Stimulated activated CD8-positive, alpha-beta memory T cell treated with anti-CD3 and anti-CD28 coated beads, Interleukin-4, amount 100 ng/mL, for 24 hours (primary cell): ENCODE measurements at regions not wholly inside any gene's neighbourhood (a gene's known extent, or its start where the extent isn't known, plus 50 kb on each side); places are given as distances from the start of the nearest gene placed in this dataset.
A peak's percentile ranks its signal among the peaks of the same experiment; 100 is the strongest.
"Not testable (repeated sequence)": the region's sequence is repeated elsewhere in the genome, so short reads cannot be mapped to it uniquely, and the experiment has no call there.

Experiments used
- DNase-seq: peaks from one replicate; pipeline ENCODE4 v3.0.0-alpha.2; 2020; ENCODE audit warnings: low read depth

- DNase-seq, result no peak
These were observed 257.4 kb upstream of the USP25 start for GRCh38 chr21:15472108-15473040.

GRCh38 chr21:15477773-15478172 lies 252.0 kb upstream of the USP25 start:
- DNase-seq, result not testable (repeated sequence)

GRCh38 chr21:15480160-15480559 lies 249.6 kb upstream of the USP25 start:
- DNase-seq, result no peak

GRCh38 chr21:15483138-15483780 lies 246.5 kb upstream of the USP25 start:
- DNase-seq, result peak; percentile 69

GRCh38 chr21:15486460-15487195 lies 243.2 kb upstream of the USP25 start:
- DNase-seq, result no peak

GRCh38 chr21:15487196-15487550 lies 242.6 kb upstream of the USP25 start:
- no peak for DNase-seq

- no peak for DNase-seq
These were observed 238.7 kb upstream of the USP25 start for GRCh38 chr21:15491100-15491499.

- no peak for DNase-seq
These were observed 236.1 kb upstream of the USP25 start for GRCh38 chr21:15493646-15494045.

GRCh38 chr21:15494481-15494880 lies 235.3 kb upstream of the USP25 start:
- DNase-seq, result no peak

- no peak for DNase-seq
These were observed 233.8 kb upstream of the USP25 start for GRCh38 chr21:15495965-15496364.

- DNase-seq, result no peak
These were observed 232.9 kb upstream of the USP25 start for GRCh38 chr21:15496911-15497310.

- no peak for DNase-seq
These were observed 231.3 kb upstream of the USP25 start for GRCh38 chr21:15498455-15498854.

- DNase-seq, result no peak
These were observed 223.7 kb upstream of the USP25 start for GRCh38 chr21:15506086-15506485.

GRCh38 chr21:15508554-15508953 lies 221.2 kb upstream of the USP25 start:
- DNase-seq, result no peak

GRCh38 chr21:15514073-15514946 lies 215.5 kb upstream of the USP25 start:
- DNase-seq, result peak; percentile 25

- no peak for DNase-seq
These were observed 213.9 kb upstream of the USP25 start for GRCh38 chr21:15515908-15516307.

- DNase-seq, result no peak
These were observed 212.4 kb upstream of the USP25 start for GRCh38 chr21:15517394-15517793.

- DNase-seq, result no peak
These were observed 208.8 kb upstream of the USP25 start for GRCh38 chr21:15520811-15521643.

GRCh38 chr21:15521644-15522001 lies 208.2 kb upstream of the USP25 start:
- DNase-seq, result no peak

- DNase-seq, result no peak
These were observed 207.6 kb upstream of the USP25 start for GRCh38 chr21:15522148-15522547.

- no peak for DNase-seq
These were observed 204.9 kb upstream of the USP25 start for GRCh38 chr21:15524855-15525254.
